ENCODE measurements at regions not wholly inside any gene's neighbourhood (a gene's known extent, or its start where the extent isn't known, plus 50 kb on each side); places are given as distances from the start of the nearest gene placed in this dataset.

DNA sequence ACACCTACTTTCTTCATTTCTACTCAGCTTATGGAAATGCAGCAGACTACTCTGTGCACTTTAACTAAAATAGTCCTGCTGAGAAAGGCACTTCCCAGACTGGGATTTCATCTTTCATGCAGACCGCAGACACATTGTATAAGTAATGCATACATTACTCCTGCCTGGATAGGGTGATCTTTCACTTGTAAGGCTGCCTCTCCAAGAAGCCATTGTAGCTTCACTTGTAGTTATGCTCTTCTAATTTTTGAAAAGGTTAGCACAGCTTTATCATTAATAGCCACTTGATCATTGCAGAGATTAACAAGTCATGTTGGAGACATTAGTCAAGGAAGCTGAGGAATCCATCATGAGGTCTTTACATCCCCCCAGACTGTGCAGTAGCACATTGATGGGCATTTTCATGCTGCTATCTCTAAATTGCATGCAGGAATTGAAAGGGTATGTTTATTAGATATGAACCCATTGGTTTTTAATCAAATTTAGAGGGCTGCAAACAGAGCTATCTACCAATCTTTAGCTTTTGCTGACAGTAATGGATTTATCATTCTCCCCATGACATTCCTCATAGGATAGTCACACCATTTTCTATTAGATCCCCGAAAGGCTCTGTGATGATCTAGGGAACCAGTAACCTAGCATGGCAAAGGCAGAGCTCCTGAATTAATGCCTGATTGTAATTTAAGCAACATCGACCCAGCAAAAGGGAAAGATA, 1074.7 kb upstream of the NXPH2 start:
- TF ChIP-seq ZNF175 (tag by site-specific recombination; IDR thresholded peaks at IDR 0.05) = no peak
- TF ChIP-seq, protein P1, sequence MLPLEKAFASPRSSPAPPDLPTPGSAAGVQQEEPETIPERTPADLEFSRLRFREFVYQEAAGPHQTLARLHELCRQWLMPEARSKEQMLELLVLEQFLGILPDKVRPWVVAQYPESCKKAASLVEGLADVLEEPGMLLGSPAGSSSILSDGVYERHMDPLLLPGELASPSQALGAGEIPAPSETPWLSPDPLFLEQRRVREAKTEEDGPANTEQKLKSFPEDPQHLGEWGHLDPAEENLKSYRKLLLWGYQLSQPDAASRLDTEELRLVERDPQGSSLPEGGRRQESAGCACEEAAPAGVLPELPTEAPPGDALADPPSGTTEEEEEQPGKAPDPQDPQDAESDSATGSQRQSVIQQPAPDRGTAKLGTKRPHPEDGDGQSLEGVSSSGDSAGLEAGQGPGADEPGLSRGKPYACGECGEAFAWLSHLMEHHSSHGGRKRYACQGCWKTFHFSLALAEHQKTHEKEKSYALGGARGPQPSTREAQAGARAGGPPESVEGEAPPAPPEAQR (tag by site-specific recombination; IDR thresholded peaks at IDR 0.05) = no peak
- TF ChIP-seq, protein P2, sequence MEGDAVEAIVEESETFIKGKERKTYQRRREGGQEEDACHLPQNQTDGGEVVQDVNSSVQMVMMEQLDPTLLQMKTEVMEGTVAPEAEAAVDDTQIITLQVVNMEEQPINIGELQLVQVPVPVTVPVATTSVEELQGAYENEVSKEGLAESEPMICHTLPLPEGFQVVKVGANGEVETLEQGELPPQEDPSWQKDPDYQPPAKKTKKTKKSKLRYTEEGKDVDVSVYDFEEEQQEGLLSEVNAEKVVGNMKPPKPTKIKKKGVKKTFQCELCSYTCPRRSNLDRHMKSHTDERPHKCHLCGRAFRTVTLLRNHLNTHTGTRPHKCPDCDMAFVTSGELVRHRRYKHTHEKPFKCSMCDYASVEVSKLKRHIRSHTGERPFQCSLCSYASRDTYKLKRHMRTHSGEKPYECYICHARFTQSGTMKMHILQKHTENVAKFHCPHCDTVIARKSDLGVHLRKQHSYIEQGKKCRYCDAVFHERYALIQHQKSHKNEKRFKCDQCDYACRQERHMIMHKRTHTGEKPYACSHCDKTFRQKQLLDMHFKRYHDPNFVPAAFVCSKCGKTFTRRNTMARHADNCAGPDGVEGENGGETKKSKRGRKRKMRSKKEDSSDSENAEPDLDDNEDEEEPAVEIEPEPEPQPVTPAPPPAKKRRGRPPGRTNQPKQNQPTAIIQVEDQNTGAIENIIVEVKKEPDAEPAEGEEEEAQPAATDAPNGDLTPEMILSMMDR (tag by site-specific recombination; IDR thresholded peaks at IDR 0.05) = no peak
- no peak for TF ChIP-seq ZBTB21 (tag by site-specific recombination; IDR thresholded peaks at IDR 0.05)
- TF ChIP-seq, protein P3, sequence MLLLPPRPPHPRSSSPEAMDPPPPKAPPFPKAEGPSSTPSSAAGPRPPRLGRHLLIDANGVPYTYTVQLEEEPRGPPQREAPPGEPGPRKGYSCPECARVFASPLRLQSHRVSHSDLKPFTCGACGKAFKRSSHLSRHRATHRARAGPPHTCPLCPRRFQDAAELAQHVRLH (tag by site-specific recombination; IDR thresholded peaks at IDR 0.05) = no peak
- TF ChIP-seq ZNF843 (tag by site-specific recombination; IDR thresholded peaks at IDR 0.05) = no peak
- no peak for TF ChIP-seq ZNF76 (tag by site-specific recombination; IDR thresholded peaks at IDR 0.05; ENCODE audit: borderline replicate concordance, low read depth)
- TF ChIP-seq MEIS1 (CRISPR knock-in tag; IDR thresholded peaks at IDR 0.05; ENCODE audit: borderline replicate concordance) = no peak
- no peak for TF ChIP-seq TRIM28 (IDR thresholded peaks at IDR 0.05; ENCODE audit: borderline replicate concordance, low read length)
- no peak for TF ChIP-seq ZNF121 (tag by site-specific recombination; IDR thresholded peaks at IDR 0.05)
- no peak for TF ChIP-seq ZIC2 (tag by site-specific recombination; IDR thresholded peaks at IDR 0.05)
- no peak for TF ChIP-seq ZNF548 (tag by site-specific recombination; IDR thresholded peaks at IDR 0.05)
- no peak for TF ChIP-seq ZNF248 (tag by site-specific recombination; IDR thresholded peaks at IDR 0.05)
